ENCODE measurements at regions not wholly inside any gene's neighbourhood (a gene's known extent, or its start where the extent isn't known, plus 50 kb on each side); places are given as distances from the start of the nearest gene placed in this dataset.

DNA sequence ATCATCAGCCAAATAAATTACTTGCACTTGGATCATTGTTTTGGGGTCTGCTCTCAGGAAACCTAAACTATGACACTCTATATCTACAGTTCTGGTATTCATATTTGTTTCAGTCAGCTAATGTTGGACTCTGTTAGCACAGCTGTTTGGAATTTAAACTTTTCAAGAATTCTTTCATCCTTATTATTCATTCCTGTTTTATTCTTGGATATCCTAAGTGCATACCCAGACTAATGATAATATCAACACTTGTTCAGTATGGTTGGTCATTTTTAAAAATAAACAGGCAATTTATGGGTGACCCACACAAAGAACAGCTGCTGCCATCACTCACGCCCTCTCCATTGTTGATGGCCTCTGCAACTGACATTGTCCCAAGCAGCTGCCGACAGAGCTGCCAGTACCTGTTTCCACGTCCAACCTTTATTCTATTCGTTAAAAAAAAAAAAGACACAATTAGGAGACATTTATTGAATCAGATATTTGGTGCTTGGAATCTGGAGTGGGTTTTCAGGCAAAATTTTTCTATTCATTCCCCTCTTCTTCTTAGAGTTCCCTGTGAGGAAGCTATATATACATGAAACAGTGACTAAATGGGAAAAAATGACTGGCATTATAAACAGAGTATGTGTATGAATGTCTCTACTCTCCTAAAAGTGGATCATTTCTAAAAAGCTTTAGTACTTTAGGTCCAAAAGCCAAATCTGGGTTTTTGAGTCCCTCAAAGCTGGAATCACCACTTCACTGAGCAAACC lies 252.1 kb upstream of the NAV3 start:
- DNase-seq (ENCODE audit: low read depth, low spot score): peak; percentile 12
- H3K4me3 ChIP-seq (ENCODE audit: low read depth, low read length): no peak overlapping the region
- TF ChIP-seq, protein P1, sequence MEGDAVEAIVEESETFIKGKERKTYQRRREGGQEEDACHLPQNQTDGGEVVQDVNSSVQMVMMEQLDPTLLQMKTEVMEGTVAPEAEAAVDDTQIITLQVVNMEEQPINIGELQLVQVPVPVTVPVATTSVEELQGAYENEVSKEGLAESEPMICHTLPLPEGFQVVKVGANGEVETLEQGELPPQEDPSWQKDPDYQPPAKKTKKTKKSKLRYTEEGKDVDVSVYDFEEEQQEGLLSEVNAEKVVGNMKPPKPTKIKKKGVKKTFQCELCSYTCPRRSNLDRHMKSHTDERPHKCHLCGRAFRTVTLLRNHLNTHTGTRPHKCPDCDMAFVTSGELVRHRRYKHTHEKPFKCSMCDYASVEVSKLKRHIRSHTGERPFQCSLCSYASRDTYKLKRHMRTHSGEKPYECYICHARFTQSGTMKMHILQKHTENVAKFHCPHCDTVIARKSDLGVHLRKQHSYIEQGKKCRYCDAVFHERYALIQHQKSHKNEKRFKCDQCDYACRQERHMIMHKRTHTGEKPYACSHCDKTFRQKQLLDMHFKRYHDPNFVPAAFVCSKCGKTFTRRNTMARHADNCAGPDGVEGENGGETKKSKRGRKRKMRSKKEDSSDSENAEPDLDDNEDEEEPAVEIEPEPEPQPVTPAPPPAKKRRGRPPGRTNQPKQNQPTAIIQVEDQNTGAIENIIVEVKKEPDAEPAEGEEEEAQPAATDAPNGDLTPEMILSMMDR (IDR thresholded peaks at IDR 0.05; ENCODE audit: low read depth, low read length): no peak
- in situ Hi-C loops (cut with HindIII; ENCODE audit: low sequenced_read_pairs): no loop called here

DNA sequence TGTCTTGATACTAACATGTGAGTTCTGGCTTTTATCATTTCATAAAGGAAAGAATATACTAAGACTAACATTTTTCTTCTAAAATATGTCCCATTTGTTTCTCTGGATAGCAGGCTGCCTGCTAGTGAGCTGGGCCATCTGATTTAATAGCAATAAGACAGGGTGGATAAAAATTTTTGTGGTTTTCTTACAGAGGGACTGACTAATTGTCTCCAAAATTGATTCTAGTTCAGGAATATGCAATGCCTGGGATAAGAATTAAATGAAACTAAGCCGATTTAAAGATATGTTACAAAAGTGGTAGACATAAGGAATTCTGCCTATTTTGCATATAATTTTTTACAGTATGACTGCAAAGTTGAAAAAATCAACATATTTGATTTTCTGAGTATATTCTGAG lies 252.9 kb upstream of the NAV3 start:
- TF ChIP-seq, protein P1 (IDR thresholded peaks at IDR 0.05; ENCODE audit: low read depth, low read length): no peak
- in situ Hi-C loops (cut with HindIII; ENCODE audit: low sequenced_read_pairs): no loop called here
- no peak overlapping the region for H3K4me3 ChIP-seq (ENCODE audit: low read depth, low read length)
- DNase-seq (ENCODE audit: low read depth, low spot score): peak; percentile 9

DNA sequence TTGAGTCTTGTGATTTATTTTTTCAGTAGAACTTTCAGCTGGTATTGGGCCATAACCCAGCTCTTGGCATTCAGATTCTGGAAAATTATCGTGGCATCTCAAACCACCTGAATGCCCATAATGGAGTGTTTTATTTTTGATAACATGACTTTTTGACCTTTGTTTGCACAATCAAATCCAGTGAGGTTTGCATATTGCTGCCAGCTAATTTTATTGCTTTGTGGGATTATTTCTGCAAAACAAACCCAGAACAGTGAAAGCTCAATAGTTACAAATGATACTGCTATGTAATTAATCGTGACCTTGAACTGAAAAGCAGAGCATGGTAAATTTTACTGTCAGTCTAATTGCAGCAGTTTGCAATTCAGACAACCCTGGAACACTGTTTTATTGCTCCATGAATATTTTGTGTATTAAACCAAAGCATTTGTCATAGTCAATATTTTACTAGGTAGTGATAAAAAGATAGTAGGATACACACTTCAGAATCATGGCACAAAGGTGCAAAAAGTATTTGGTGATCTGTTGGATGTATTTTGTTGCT lies 255.2 kb upstream of the NAV3 start:
- H3K4me3 ChIP-seq (ENCODE audit: low read depth, low read length): no peak overlapping the region
- no peak for DNase-seq (ENCODE audit: low read depth, low spot score)
- in situ Hi-C loops (cut with HindIII; ENCODE audit: low sequenced_read_pairs): no loop called here
- TF ChIP-seq, protein P1 (IDR thresholded peaks at IDR 0.05; ENCODE audit: low read depth, low read length): no peak

DNA sequence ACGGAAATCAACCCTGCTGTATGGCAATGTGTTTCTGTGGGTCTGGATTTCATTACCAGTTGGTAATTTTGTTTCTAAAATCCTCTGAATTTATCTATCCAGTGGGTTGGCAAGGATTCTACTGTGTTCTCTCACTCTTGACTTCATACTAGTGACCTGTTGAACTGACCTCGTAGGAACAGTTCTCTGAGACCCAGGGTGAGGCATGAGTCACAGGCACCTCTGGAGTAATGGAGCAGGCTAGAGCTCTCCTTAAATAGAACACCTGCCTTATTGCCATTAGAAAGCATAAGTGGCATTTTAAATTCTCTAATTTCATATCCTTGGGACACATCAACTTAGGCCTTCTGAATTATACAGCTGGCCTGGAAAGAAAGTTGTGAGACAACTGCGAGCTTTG lies 258.3 kb upstream of the NAV3 start:
- TF ChIP-seq, protein P1 (IDR thresholded peaks at IDR 0.05; ENCODE audit: low read depth, low read length): no peak
- no peak for DNase-seq (ENCODE audit: low read depth, low spot score)
- in situ Hi-C loops (cut with HindIII; ENCODE audit: low sequenced_read_pairs): no loop called here
- H3K4me3 ChIP-seq (ENCODE audit: low read depth, low read length): no peak overlapping the region

DNA sequence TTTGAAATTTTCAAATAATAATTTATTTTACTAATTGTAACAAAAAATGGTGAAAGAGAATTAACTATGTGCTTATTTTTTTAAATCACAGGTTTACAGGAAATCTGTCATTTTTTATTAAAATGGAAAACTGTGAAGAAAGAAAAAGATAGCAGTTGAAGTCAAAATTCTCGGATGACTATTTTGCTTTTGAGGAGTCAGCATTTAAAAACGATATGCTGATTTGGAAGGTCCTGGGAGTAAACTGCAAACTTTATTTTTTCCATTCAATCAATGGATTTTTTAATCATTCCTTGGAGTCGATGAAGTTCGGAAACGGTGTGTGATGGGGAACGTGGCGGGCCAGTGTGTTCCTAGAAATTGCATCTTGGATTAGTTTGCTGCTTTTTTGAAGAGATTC lies 258.9 kb upstream of the NAV3 start:
- DNase-seq (ENCODE audit: low read depth, low spot score): no peak
- H3K4me3 ChIP-seq (ENCODE audit: low read depth, low read length): no peak overlapping the region
- in situ Hi-C loops (cut with HindIII; ENCODE audit: low sequenced_read_pairs): no loop called here
- TF ChIP-seq, protein P1 (IDR thresholded peaks at IDR 0.05; ENCODE audit: low read depth, low read length): no peak

DNA sequence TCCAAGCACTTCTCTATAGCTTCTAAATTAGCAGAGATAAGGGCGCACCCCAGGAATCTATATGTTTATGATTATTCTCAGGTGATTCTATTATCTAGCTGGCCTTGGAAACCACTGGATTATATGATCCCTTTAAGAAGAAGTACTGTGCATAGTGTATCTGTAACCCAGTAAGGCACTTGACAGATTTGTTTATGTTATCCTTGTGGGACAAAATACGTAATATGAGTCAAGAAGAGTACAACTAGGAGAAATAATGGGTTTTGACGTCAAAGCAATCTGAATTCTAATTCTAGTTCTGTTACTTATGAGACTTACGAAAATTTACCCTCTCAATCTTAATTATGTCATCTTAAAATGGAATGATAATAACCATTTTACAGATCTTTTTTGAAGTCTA lies 259.6 kb upstream of the NAV3 start:
- no peak for DNase-seq (ENCODE audit: low read depth, low spot score)
- H3K4me3 ChIP-seq (ENCODE audit: low read depth, low read length): no peak overlapping the region
- TF ChIP-seq, protein P1 (IDR thresholded peaks at IDR 0.05; ENCODE audit: low read depth, low read length): no peak
- in situ Hi-C loops (cut with HindIII; ENCODE audit: low sequenced_read_pairs): no loop called here

All from astrocyte of the spinal cord (primary cell).